Forelimb muscle (tissue), 1 donor: ENCODE measurements at regions not wholly inside any gene's neighbourhood (a gene's known extent, or its start where the extent isn't known, plus 50 kb on each side); places are given as distances from the start of the nearest gene placed in this dataset.
"Not testable (repeated sequence)": the region's sequence is repeated elsewhere in the genome, so short reads cannot be mapped to it uniquely, and the experiment has no call there.

Experiments used
- DNase-seq: peaks from one replicate; pipeline ENCODE4 v3.0.0-alpha.2; 2013; ENCODE audit warnings: low read depth

DNA sequence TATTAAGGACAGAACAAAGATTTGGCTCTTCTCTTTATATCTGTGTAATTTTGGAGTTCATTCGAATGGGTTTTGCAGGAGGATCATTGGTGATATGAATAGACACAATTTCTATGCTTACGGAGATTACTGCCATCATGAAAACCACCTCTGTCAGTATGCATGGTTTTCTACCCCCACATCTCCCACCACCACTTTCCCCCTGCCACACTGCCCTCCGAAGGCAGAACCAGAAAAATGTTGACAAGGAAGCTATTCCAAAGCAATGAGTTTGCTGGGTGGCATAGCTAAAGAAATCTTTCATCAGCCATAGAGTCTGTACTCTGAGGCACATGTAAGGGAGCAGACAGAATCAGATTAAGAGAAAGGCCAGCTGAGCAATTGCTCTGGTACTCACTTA lies 567.3 kb upstream of the ACTRT1 start:
- no peak for DNase-seq

- DNase-seq: no peak
These were observed 564.7 kb upstream of the ACTRT1 start for GRCh38 chrX:128616933-128617332.

- not testable (repeated sequence) for DNase-seq
These were observed 554.6 kb upstream of the ACTRT1 start for GRCh38 chrX:128606817-128607216.

DNA sequence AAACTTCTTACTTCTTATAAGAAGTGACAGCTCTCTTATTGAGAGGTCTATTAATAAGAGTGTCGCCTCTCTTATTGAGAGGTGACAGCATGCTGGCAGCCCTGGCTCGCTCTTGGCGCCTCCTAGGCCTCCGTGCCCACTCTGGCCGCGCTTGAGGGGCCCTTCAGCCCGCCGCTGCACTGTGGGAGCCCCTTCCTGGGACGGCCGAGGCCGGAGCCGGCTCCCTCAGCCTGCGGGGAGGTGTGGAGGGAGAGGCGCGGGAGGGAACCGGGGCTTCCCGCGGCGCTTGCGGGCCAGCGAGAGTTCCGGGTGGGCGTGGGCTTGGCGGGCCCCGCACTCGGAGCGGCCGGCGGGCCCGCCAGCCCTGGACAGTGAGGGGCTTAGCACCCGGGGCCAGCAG lies 554.2 kb upstream of the ACTRT1 start:
- DNase-seq: not testable (repeated sequence)

DNA sequence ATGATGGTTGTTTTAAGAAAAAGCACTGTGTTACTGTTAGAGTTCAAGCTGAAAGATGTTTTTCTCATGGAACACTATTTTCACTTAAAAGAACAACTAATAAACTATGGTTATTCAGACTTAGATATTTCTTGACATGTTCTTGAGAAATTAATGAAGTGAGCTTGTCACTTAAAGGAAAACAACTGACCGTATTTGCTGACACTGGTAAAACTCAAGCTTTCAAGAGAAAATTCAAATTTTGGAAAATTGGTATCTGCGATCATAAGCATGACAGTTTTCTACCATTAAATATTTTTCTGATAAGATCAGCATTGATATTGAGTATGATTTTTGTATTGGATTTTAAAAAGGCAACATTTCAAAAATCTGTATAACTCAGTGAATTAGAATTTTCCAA lies 549.5 kb upstream of the ACTRT1 start:
- DNase-seq: no peak

DNA sequence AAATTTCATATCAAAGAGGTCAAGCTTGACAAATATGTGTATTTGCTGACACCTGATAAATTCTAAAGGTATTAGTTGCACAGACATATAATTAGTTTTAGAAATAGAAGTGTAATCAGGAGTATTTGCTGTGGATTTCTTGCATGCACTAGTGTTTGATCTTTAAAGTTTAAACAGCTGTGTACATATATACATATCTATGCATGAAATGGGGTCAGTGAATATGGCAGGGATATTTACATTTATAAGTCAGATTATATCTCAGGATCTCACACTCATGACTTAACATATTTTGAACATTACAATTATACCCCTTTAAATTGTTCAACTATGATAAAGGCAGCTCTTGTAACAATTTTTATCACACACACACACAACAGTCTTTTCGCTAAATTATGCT lies 547.4 kb upstream of the ACTRT1 start:
- no peak for DNase-seq

DNA sequence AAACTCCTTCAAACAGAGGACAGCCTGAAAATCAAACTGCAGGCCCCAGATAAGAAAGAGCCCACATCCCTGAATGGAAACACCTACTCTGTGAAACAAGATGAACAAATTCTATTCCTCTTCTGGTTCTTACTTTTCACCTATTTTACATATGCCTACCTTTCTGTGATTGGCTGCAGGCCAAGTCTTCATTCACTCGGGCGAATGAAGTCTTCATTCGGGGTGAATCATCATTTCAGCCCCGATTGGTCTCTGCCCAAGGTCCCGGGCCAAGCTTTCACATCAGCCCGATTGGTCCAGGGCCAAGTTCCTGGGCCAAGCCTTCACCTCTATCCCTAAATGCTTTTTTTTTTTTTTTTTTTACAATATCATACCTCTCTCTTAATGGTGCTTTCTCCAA lies 529.8 kb upstream of the ACTRT1 start:
- DNase-seq: no peak

DNA sequence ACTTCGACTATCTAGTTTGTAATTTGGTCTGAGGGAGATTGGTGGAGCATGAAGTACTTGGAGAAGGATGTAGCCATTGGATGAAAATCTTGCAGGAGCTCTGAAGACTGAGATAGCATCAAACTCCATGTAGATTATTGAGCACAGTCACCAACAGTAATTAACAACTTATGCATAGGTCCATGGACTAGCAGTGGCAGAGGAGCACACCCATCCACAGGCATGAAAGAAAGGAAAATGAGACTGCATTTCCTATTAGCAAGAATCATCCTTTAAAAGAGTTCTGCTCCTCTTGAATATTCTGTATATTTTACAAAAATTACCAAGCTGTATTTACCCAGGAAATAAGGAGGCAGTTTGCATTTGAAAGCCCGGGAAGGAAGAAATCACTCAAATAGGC lies 529.4 kb upstream of the ACTRT1 start:
- no peak for DNase-seq

- no peak for DNase-seq
These were observed 490.9 kb upstream of the ACTRT1 start for GRCh38 chrX:128543114-128543513.

- no peak for DNase-seq
These were observed 466.3 kb upstream of the ACTRT1 start for GRCh38 chrX:128518508-128518907.

GRCh38 chrX:128517691-128518090 lies 465.5 kb upstream of the ACTRT1 start:
- DNase-seq: no peak

DNA sequence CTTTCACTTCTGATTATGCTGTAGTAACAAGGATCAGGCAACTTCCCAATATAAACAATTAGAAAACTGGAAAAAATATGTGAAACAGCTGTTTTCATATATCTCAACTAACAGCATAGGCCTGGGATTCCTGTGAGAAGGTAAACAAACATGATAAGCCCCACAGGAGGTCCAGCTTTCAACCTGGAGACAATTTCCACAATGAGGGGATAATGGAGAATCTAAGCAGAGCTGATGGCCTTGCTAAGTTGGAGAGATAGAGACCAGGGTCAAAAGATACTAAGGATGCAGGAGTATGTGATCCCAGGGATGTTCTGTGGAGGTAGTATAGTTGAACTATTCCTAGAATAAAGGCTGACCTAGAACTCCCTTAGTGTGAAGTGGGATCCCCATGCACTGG lies 452.3 kb upstream of the ACTRT1 start:
- no peak for DNase-seq

- DNase-seq: no peak
These were observed 411.9 kb upstream of the ACTRT1 start for GRCh38 chrX:128464116-128464515.

DNA sequence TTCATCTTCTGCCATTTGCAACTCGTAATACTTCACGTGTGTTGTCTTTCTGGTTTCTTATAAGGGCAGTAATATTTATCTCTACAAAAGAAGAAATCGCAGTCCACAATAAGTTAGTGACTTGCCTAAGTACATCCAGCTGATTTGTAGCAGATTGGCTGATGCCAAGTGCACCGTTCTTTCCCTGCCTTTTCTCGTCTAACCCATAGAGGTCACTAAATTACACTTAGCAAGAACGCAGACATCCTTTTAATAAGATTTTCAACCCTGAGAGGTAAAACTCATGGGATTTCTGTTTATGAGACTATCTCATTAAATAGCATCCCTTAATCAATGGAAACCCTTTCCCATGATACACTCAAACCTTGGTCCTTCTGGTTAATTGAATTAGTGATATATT lies 408.6 kb upstream of the ACTRT1 start:
- no peak for DNase-seq

- no peak for DNase-seq
These were observed 406.7 kb upstream of the ACTRT1 start for GRCh38 chrX:128458888-128459287.

GRCh38 chrX:128457674-128458073 lies 405.5 kb upstream of the ACTRT1 start:
- DNase-seq: no peak

DNA sequence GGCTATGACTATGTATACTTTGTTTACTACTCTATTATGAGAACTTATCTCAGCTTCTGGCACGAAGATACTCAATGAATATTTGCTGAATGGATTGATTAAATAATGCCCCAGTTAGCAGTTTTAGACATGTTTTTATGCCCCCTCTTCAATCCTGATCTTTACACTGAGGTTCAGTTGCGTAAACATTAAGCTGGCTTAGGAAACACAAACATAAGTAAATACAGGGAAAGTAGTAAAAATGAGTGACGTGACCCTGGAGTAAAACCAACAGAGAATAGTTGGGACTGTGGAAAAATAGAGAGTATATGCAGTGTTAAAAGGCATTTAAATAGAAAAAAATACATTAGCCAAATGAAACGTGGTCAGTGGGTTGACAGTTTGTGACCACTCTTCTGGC lies 387.0 kb upstream of the ACTRT1 start:
- no peak for DNase-seq

- no peak for DNase-seq
These were observed 385.9 kb upstream of the ACTRT1 start for GRCh38 chrX:128438082-128438481.

DNA sequence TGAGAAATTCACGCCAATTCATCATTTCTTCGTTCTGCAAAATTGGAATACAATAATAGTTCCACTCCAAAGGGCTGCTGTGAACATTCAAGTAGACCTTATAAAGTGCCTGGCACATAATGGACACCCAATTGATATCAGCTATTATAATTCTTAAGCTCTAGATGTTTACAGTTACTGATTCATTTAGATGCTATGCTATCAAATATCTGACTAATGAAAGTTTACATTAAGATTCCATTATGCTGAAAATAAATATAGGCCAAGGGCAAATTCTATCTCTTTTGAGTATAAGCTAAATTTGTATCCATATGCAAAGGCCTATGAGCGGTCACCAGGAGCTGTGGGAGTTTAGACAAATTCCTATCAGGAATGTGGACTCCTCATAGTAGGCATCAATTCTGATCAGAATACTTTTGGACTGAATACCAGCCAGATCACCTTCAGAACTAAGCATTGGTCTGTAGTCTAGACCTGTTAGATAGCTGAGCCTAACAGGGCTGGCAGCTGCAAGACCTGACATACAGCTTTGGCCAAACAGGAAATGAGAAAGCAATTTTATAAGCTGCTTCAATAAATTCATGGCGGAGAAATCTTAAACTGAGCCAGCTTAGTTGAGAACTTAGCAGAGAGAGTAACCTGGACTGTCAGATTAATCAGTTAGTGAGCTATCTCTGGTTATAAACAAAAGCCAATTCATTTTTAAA lies 384.3 kb upstream of the ACTRT1 start:
- no peak for DNase-seq

DNA sequence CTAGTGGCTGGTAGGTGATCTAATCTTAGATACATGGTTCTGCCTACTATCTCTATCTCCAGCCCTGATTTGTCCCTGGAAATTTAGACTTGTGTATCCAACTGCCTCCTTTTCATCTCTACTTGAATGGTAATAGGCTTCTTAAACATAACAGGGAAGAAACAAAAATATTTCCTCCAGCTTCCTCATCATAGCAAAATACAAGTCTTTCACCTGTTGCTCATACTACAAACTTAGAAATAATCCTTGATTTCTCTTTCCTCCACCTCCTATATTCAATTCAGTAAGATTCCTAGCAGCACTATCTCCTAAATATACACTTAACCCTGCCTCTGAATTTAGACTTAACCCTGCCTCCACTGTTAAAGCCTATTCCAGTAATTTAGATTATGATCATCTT lies 373.3 kb upstream of the ACTRT1 start:
- no peak for DNase-seq

DNA sequence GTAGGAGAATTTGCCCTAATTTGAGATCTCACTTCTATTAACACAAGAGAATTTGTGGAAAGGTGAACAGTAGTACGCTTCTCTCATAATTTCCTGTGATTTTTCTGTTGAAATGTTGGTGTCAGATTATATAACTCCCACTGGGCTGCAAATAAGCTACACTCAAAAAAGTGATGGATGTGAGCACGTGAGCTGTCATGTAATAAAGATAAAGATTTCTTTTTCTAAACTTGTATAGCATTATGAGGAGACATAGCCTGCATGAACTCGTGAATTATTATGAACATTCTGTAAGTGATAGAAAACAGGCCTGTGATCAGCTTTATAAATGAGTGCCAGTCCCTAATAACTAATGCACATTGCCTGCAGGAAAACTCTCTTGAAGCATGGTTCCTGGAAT lies 356.6 kb upstream of the ACTRT1 start:
- no peak for DNase-seq

GRCh38 chrX:128396601-128397000 lies 344.4 kb upstream of the ACTRT1 start:
- DNase-seq: no peak

- not testable (repeated sequence) for DNase-seq
These were observed 331.6 kb upstream of the ACTRT1 start for GRCh38 chrX:128383846-128384245.

DNA sequence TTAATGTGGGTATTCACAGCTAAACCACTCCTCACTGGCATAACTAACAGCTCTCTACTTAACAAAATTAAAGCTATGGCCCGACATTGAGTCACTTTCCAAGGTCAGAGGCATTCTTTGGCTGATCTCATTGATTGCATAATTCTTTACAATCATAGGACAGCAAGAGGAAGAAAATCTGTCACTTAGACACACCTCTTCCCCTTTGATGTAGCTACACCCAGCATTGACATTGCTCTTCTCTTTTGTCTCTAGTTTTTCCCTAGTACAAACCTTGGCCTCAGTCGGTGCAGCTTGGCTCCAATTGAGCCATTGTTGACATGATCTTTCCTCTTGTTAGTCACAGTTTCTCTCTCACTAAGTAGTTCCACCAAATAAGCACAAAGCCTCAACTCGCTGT lies 313.3 kb upstream of the ACTRT1 start:
- DNase-seq: no peak
